Activated CD8-positive, alpha-beta memory T cell treated with anti-CD3 and anti-CD28 coated beads, Interleukin-2, amount 50 U/mL, for 4 hours (primary cell): ENCODE measurements at regions not wholly inside any gene's neighbourhood (a gene's known extent, or its start where the extent isn't known, plus 50 kb on each side); places are given as distances from the start of the nearest gene placed in this dataset.

Experiments
- DNase-seq: peaks from one replicate; pipeline ENCODE4 v3.0.0-alpha.2; 2020

DNA sequence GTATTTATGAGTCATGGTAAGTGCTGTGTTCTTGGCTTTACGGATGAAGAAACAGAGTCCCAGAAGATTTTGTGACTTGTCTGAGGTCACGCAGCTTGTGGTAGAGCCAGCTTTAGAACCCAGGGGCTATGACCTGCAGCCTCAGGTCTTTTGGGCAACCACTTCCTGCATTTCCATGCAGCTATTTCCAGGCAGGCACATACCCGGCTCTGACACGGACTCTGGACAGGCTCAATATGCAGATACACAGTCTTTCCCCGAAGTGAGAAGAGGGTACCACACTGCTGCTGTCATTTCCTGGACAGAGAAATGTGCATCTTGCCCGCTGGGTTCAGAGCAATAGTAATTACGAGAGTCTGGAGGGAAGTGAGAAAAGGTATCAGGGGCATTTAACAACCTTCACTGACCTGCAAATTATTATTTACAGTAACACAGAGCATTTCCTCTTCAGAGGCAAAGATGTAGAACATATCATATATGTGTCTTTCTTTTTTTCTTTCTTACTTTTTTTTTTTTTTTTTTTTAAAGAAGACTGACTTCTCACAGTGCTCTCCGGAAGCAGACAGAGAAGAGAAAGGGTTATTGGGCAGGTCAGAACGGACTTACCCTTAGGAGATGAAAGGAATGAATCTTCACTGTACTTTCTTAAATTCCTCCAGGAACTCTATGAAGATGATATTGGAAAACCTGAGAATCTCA is 185.1 kb downstream of the CLIC5 start:
- no peak for DNase-seq

DNA sequence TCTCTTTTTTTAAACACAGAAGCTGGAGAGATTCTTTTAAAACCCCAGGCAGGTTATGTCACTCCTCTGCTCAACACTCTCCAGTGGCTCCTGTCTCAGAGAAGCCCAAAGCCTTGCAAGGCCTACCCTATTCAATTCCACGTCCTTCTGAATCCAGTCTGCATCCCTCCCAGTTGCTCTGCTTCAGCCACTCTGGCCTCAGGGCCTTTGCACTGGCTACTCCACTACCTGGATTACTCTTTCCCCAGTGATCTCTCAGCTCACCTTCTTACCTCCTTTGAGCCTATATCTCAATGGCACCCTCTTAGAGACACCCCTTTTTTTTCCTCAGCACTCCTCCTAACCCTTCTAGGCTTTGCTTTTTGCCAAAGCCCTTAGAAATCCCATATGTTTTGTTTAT is 185.8 kb downstream of the CLIC5 start:
- no peak for DNase-seq

DNA sequence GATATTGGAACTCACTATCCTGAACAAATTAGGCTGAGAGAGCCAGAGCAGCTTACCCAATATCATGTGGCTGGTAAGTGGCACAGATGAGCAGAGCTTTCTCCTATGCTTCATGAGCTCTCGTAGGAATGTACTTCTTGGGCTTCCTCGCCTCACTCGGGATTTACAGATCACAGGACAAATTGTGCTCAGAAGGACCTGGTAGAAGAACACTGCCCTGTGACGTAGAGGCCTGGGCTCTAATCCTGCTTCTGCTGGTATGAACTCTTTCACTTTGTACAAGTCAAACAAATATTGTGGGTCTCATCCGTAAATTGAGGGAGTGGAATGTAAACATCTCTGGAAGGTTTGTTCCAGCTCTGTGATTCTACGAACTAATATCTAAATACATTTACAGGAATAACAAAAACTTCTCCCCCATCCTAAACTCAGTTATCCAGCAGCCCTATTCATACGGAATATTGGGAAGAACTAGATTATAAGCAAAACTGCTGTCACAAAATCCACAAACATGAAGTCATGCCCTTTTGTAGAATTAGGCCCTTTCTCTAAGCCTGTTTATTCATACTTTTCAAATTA is 187.6 kb downstream of the CLIC5 start:
- DNase-seq, result no peak

DNA sequence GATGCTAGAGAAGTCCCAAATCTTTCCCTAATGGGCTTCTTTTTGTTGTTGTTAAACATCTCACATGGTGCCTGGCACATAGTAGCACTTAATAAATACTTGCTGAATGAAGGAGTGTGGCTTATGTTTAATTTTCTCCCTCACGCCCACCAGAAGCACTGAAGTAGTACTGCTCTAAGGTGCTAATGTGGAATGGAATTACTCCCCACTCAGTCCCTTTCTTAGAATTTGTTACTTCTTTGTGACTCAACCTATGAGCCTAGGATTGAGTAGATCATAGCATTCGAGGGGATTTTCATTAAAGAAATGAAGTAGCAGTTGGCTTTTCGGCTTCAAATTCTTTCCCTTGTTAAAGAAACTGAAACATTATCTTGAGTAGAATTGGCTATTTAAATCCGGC is 192.8 kb downstream of the CLIC5 start:
- DNase-seq, result no peak

DNA sequence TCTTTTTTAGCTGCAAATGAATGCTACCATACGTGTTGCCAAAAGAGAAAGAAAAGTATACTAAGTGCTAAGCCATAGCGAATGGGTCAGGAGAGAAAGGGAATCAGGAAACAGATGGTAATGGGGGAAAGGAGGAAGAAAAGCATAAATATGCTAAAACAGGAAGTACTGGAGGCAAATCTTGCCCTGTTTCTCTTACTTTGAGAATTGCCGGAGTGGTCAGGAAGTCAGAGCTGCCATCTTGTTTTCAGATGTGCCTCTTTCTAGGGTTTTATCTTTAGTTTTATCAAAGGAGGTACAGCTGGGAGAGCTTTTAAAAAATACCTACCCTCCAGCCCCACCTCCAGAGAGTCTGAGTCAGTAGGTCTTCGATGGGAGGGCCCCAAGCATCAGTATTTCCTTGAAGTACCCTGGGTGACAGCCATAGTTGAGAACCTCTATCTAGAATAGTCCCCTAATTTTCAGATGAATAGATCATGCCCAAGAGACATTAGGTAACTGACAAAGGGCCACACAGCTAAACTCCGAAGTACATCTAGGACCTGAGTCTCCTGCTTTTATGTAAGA is 193.3 kb downstream of the CLIC5 start:
- DNase-seq, result no peak

DNA sequence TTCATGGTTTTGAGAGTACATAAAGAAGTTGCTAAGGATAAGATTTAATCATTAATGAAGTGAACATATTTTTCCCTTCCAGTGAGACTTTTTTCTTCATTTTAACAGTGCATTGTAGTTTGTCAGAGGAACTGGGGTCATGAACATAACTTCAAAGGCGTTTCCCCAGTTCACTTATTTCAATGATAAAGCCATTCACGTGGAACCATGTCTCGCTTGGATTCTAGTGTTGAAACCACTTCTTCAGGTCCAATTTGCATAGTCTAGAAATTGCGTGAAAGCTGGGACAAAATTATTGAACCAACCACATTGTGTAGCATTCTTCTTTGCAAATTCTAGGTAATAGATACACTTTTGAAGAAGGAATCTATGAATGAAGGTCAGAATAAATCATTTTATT is 197.0 kb downstream of the CLIC5 start:
- no peak for DNase-seq

DNA sequence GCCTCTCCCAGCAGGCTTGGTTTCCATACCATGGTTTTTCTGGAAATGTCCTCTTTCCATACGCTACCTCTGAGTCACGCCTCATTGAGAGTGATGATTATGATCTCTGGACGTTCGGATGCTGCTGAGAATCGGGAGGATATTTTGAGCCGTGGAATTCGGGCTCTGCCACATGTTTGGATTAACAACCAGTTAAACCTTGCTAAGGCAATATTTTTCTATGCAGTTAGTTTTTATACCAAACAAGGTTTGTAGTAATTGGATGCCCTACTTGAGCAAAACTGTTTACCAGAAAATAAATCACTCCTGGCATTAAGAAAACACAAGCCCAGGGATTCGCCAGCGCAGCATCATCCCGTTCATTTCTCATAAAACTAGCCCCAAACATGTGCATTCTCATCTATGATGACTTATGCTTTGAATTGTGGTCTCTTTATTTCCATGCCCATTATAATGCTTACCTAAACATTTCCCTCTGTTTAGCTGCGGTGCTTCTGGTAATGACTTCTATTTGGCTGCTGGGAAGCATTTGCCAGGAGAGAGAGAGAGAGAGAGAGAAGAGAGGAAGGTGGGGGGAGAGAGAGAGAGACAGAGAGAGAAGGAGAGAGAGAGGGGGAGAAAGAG is 198.9 kb downstream of the CLIC5 start:
- DNase-seq, result no peak

DNA sequence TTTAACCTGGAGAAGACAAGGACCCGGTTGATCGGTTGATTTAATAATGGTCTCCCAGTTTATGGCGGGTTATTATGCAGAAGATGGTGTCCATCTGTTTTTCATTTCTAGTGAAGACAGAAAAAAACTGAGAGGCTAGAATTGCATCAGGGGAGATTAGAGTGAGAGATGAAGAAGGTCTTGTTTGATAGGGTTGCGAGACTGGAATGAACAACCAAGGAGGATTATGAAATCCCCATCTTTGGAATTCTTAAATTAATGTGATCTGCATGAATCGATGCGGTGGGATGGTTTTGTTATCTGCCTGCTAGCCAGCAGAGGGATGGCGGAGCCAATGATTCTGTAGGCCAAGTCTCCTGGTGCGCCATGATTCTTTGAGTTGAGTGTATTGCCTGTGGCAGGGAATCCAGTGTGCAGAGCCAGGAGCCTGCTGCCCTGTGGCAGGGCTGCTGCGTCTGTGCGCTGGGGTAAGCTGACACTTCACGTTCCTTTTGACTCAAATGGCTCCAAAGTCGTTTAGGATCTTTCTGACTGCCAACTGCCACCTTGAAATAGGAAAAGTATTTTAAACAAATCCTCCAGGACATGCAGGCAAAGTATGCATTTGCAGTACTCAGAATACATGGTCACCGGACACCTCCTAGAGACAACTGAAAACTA is 200.1 kb downstream of the CLIC5 start:
- no peak for DNase-seq

DNA sequence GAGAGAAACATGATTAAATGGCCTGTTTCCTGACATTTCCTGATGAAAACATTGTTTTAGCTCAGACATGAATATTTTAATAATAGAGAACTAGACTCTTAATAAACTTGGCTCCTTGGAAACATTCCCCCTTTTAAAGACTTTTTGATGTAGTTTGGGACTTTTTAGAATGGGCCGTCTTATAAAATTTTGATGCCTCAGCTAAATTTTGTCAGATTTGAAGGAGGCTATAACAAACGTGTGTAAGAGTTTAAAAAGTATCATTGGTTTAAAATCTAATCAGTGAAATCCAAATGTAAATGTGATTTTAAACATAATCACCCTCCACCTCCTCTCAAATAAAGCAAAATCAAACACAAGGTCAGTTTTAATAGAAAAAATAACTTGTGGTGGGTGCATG is 200.9 kb downstream of the CLIC5 start:
- DNase-seq, result no peak

DNA sequence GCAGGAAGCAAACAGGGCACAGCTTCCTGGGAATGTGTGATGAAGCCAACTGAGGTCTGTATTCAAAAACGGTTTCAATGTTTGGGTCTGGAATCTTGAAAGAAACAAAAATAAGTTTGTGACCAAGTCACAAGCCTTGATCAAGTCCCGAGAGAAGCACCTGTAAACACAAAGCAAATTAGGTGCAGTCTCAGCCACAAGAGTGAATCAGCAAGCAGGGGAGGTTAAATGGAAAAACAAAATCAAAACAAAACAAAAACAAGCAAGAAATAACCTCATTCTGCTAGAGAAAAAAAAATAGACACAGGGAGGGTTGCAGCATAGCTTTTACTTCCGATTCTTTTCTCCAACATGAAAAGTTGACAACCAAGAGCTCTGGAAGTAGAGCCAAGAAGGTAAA is 201.7 kb downstream of the CLIC5 start:
- DNase-seq, result no peak

DNA sequence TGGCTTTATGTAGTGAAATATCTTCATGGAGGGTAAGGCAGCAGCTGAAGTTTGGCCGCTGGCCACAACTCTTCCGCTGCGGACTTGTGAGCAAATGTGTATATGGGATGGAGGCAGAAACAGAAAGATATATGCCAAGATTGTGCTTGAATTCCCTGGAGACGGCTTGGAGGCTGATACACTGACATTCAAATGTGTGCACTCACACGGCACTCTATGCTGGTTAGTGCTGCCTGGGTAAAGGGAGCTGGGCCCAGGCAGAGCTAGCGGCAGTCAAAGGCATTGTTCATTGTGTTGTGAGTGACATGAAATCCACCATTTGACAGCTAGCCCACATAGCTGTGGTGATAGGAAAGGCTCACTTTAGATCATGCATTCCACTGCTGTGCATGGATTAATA is 202.7 kb downstream of the CLIC5 start:
- no peak for DNase-seq

DNA sequence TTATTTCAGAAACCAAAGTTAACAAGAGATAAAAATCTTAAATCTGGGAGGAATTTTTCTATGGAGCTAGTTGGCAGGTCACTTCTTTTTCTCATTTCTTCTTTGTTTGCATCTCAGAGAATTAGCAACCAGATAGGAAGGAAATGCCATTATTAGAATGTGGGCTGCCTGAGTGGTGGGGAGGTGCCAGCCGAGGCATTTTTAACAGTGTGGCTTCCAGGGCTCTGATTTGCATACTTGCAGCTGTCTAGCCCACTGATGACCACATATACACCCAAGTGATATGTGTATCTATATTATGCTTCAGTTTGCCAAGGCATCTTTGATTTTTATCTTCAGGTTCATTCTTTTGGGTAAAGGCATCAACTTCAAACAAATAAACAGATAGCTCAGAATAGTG is 206.7 kb downstream of the CLIC5 start:
- DNase-seq, result no peak

DNA sequence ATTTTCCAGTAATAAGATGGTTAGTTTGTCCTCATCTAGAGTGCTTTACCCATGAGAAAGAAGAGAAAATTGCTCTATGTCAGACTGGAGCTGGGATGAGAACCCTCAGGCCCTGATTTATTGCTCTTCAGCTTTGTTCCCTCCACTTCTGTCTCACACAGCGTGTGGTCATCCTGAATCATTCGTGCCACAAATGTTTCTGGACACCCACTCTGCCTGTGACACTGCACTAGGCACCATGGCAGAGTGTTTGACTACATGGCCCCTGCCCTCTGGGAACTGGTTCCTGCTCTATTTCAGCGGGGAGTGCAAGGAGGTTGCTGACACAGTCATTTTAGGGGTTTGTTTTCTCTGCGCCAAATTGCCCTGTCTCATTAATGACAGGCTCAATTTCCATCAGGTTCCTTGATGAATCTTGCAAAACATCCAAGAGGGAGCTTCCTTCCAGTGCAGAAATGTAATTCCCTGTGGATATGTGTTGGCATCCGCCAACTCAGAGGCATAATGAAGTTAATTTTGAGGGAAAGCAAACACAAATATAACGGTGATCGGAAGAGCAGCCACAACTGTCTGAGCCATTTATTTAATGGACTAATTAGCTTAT is 207.5 kb downstream of the CLIC5 start:
- no peak for DNase-seq

DNA sequence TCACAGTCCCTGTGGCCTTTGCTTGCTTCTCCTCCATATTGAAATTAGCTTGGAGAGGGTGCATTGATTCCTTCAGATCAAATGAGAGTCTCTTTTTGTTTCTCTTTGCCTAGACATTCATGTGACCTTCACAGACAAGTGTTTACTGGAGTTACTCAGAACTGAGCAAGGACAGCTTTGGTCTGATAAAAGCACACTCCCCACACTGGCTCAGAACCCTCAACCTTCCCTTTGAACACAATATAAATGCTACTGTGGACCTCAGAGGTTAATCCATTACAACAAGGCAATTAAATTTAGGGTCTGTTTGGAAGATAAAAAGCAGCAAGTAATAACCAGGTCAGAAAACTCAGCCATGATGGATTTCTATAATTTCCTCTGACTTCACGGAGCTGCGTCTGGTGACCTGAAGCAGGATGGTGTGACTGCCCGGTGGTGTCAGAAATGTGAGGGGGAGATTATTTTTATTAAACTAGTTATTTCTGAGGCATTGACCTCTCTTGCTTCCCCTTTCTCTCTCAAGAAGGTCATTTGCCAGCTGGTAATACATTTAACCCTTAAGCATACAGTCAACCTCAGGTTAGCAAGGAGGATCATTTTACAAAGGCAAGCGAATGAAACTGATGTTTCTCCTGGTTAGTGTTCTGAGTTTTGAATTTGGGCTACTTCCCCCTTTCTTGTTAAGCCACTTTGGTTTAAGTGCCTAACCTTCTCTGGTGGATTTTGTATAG is 208.2 kb downstream of the CLIC5 start:
- no peak for DNase-seq

DNA sequence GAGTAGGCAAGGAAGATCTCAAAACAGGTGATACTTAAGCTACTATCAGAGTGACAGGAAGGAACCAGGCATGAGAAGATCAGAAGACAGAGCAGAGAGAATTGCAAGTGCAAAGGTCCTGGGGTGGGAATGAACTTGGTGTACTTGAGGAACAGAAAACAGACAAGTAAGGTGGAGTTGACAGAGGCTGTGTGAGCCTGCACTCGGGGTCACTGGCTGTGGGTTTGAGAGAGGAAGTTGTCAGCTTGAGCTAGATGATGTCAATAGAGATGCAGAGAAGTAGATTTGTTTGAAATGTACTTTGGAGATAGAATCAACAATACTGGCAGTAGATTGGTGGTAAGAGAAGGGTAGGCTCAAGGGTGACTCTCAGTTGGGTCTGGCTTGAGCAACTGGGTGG is 209.5 kb downstream of the CLIC5 start:
- no peak for DNase-seq

DNA sequence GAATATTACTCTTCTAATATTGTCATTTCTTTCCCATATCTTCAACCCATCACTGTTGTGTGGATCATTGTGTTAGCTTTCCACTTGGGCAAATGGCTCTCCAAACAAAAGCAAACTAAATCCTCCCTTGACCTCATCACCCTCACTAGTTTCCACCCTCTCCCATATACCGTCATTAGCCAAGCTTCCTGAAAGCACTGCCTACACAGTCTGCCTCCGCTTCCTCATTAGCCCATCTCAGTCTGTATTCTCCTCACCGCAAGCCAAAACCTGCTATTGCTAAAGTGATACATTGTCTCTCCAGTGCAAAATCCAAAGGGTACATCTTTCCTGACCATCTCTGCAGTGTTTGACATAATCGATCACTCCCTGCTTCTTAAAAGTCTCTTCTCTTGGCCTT is 212.6 kb downstream of the CLIC5 start:
- no peak for DNase-seq

DNA sequence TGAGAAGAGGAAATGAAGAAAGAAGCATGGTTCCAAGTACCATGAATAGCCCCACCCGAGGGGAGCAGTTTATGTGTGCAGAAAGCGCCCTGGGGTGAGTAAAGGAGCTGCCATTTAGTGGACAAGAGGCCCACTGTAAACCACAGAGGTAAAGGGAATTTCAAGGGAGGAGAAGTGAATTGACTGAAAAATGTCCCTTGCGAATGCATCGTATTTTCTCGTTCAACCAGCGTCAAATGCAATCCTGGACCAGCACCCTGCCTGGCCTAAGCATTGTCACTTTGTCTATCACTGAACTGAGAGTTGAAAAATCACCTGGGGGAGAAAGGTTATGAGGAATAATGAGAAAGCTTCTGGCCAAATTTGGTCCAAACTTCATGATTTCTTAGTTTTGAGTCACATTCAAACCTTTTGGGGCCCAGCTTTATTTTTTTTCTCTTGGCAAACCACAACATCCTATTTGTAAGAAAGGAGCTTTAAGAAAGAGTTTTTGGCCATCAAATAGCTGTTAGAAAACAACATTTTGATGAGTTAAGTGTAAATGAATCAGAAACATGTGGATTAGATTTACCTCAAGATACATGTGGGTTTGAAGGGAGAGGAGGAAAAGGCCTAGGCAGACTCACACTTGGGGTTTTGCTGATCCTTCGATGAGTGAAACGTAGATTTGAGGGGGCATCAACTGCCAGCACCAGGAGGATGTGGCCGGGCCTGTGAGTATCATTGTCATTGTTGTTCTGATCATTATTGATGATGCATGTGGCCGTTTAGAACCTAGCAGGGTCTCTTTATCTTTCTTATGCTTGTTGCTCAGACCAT is 214.0 kb downstream of the CLIC5 start:
- DNase-seq, result no peak

DNA sequence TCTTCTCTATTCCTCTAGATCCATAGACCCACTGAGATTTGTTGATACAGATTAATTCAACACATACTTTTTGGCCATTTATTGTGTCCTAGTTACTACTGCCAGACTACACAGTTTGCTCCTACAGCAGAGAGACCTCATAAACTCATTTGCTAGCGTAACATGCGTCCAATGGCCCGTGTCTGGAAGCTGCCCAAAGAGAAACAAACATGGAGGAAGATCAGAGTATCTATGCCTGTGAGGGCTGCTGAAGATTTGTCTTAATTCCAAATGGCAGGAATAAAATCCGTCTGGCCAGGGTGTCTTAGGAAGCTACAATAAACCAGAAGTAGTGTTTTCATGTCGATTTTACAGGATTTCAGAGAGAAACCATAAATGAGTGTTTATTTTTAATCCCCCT is 214.7 kb downstream of the CLIC5 start:
- no peak for DNase-seq

DNA sequence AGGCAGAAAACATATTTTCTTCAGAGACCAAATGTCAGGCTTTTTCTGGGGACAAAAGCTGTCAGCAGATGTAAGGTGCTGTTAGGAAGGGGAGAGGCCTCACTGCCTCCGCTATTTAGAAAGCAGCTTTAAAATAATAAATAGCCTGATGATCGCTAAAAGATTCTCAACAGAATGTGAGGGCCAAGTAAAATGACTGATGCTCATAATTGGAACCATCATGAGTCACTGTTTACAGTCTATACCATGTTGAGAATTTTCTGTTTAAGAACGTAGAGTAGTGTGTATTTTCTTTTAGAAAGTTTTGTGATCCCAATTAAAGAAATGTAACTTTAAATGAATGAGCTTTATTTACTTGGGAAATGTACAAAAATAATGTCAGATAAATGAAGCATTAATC is 220.0 kb downstream of the CLIC5 start:
- no peak for DNase-seq

DNA sequence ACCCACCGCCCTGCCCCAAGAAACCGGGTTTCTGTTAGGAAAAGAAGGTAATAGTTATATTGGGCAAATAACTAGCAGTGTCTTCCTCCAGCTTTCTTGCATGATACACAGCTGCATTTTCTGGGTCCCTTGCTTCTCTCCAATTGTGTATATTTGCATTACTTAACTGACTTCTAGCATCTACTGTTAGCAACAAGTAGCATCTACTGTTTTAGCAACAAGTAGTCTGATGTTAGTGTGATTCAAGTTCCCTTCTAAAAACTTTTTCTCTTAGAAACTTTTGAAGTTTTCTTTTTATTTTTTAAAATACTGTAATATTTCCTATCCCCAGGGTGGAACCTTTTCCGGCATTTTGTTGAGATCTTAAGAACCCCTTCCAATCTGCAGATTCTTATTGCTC is 221.2 kb downstream of the CLIC5 start:
- DNase-seq, result no peak

DNA sequence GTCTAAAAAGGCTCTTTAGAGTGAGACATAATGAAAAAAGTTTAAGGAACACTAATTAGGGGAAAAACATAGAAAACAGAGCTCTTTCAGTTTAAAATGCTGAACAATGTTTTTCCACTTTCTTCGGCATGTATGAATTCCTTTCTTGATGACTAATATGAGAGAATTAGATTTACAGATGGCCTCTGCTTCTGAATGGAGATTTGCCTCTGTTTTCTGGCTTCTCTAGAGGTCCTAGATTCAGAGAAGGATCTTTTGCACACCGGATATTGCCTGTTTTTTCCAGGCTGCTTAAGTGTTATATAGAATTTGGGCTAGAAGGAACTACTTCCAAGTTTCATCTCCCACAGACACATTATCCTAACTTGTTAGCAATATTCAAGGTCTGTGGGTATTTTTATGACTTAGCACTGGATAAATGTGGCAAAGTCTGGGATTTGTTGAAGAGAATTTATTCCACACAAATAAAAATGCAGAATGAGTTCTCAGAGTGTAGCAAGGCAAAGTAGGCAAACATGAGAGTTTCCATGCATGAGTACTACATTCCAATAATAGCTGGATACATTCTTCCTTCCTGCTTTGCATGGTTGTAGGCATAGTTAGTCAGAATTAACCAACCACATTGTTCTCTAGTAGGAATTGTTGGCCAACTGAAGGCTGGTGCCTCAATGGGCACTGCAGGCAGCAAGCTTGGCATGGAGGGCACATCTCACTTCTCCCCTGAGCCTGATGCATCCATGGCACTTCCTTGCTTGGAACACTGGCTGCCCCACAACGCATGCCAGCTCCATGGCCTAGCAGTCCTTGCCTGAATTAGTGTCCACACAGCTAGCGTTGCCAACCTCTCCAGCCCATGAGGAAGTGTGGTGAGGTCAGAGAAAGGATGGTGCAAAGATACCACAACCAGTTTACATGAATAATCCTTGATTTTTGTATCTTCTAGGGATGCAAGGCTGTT is 224.2 kb downstream of the CLIC5 start:
- DNase-seq, result no peak
